Activated CD8-positive, alpha-beta T cell treated with anti-CD3 and anti-CD28 coated beads for 36 hours (primary cell): ENCODE measurements at regions not wholly inside any gene's neighbourhood (a gene's known extent, or its start where the extent isn't known, plus 50 kb on each side); places are given as distances from the start of the nearest gene placed in this dataset.
"Not testable (repeated sequence)": the region's sequence is repeated elsewhere in the genome, so short reads cannot be mapped to it uniquely, and the experiment has no call there.

ENCODE experiments used
- ATAC-seq: fragments of 200-7000 bp; cut with Tn5 transposase; one replicate; pipeline ENCODE4 v1.10.0; 2021; ENCODE audit warnings: mild to moderate bottlenecking, moderate library complexity
- CTCF ChIA-PET: fragments of 350-600 bp; sonication (Branson Sonifier 250); formaldehyde crosslinking; loops from one replicate; lab custom pipeline; 2021; ENCODE audit warnings: antibody characterized with exemption; lab: Charles Lee
- POLR2A ChIA-PET: fragments of 350-600 bp; sonication (Branson Sonifier 250); formaldehyde crosslinking; loops from one replicate; lab custom pipeline; 2021; ENCODE audit warnings: antibody characterized with exemption; lab: Charles Lee
- DNase-seq: peaks from one replicate; pipeline ENCODE4 v3.0.0-alpha.2; 2020
- H3K27ac Mint-ChIP-seq: one replicate; pipeline ENCODE4 v1.8.0; 2021; ENCODE audit warnings: mild to moderate bottlenecking, mixed read lengths
- H3K27me3 Mint-ChIP-seq: one replicate; pipeline ENCODE4 v1.8.0; 2021; ENCODE audit warnings: mixed read lengths
- H3K36me3 Mint-ChIP-seq: one replicate; pipeline ENCODE4 v1.8.0; 2021; ENCODE audit warnings: low read depth, mixed read lengths
- H3K4me1 Mint-ChIP-seq: one replicate; pipeline ENCODE4 v1.8.0; 2021; ENCODE audit warnings: low read depth, mixed read lengths
- H3K4me3 Mint-ChIP-seq: one replicate; pipeline ENCODE4 v1.8.0; 2021; ENCODE audit warnings: mild to moderate bottlenecking, moderate library complexity, mixed read lengths
- H3K9me3 Mint-ChIP-seq: one replicate; pipeline ENCODE4 v1.8.0; 2021; ENCODE audit warnings: mixed read lengths
- CTCF ChIP-seq: fragments of 200-600 bp; IDR thresholded peaks from one replicate; pipeline ENCODE4 v1.8.0; 2022; ENCODE audit warnings: antibody characterized with exemption, mild to moderate bottlenecking
- intact Hi-C: fragments of 100-400 bp; cut with micrococcal nuclease; formaldehyde crosslinking; loops from one replicate; pipeline ENCODE4 v1.10.0; 2022

GRCh38 chr2:34147780-34148179, 548.7 kb upstream of the FAM98A start:
- POLR2A ChIA-PET, result no interaction called here
- H3K36me3 Mint-ChIP-seq, result no peaks in the 10 kb centered on the region
- H3K27ac Mint-ChIP-seq, result no peak overlapping the region
- peaks cover 2% of the 10 kb centered on the region for H3K9me3 Mint-ChIP-seq
- H3K4me3 Mint-ChIP-seq, result no peak overlapping the region
- DNase-seq (no peak), ATAC-seq (no peak)
- no peaks in the 10 kb centered on the region for H3K4me1 Mint-ChIP-seq
- CTCF ChIA-PET, result no interaction called here
- H3K27me3 Mint-ChIP-seq, result no peaks in the 10 kb centered on the region
- TF ChIP-seq CTCF, result no peak
- intact Hi-C loops, result no loop called here

GRCh38 chr2:34143149-34143548, 544.0 kb upstream of the FAM98A start:
- no peak overlapping the region for H3K4me3 Mint-ChIP-seq
- H3K4me1 Mint-ChIP-seq, result no peaks in the 10 kb centered on the region
- no peaks in the 10 kb centered on the region for H3K9me3 Mint-ChIP-seq
- H3K27me3 Mint-ChIP-seq, result no peaks in the 10 kb centered on the region
- POLR2A ChIA-PET, result interaction anchor here (0.6 kb wide), 1 partner anchor 1148 kb away, joined by 3 read pairs; no protein-coding TSS in a partner anchor
- DNase-seq, result no peak
- ATAC-seq, result no peak
- CTCF ChIA-PET, result no interaction called here
- no peak for TF ChIP-seq CTCF
- no peak overlapping the region for H3K27ac Mint-ChIP-seq
- H3K36me3 Mint-ChIP-seq, result no peaks in the 10 kb centered on the region
- intact Hi-C loops, result no loop called here

- H3K4me1 Mint-ChIP-seq, DNase-seq, ATAC-seq, H3K4me3 Mint-ChIP-seq, H3K36me3 Mint-ChIP-seq, H3K27ac Mint-ChIP-seq, H3K27me3 Mint-ChIP-seq, CTCF ChIA-PET, H3K9me3 Mint-ChIP-seq, intact Hi-C loops: not testable (repeated sequence)
- POLR2A ChIA-PET, result interaction anchor here (0.6 kb wide), 1 partner anchor 1148 kb away, joined by 3 read pairs; no protein-coding TSS in a partner anchor
Measured at GRCh38 chr2:34142531-34143008, 543.5 kb upstream of the FAM98A start.

GRCh38 chr2:34133065-34133464, 534.0 kb upstream of the FAM98A start:
- ATAC-seq, H3K36me3 Mint-ChIP-seq, H3K4me3 Mint-ChIP-seq, H3K27me3 Mint-ChIP-seq, H3K27ac Mint-ChIP-seq, DNase-seq, H3K9me3 Mint-ChIP-seq, CTCF ChIA-PET, POLR2A ChIA-PET, intact Hi-C loops, H3K4me1 Mint-ChIP-seq: not testable (repeated sequence)

DNA sequence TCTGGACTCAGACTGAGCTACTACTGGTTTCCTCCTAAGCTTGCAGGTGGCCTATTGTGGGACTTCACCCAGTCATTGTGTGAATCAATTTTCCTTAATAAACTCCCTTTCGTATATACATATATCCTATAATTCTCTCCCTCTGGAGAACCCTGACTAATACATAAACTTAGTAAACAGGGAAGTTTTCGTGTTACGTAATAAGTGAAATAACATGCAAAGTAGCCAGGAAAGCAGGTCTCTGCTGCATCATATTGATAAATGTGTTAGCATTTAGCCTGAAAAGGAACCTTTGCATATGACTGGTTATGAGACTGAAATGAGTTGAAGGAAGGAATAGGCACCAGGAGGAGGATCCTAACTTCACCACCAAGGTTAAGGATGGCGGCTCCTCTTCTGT, 527.2 kb upstream of the FAM98A start:
- no peak overlapping the region for H3K4me3 Mint-ChIP-seq
- peaks cover 4% of the 10 kb centered on the region for H3K9me3 Mint-ChIP-seq
- H3K4me1 Mint-ChIP-seq, result no peaks in the 10 kb centered on the region
- H3K27me3 Mint-ChIP-seq, result no peaks in the 10 kb centered on the region
- ChIA-PET CTCF (no interaction called here), POLR2A (no interaction called here)
- no peak overlapping the region for H3K27ac Mint-ChIP-seq
- DNase-seq (no peak), ATAC-seq (no peak)
- no peaks in the 10 kb centered on the region for H3K36me3 Mint-ChIP-seq
- intact Hi-C loops, result no loop called here
- no peak for TF ChIP-seq CTCF

- TF ChIP-seq CTCF, result no peak
- Mint-ChIP-seq H3K27ac (no peak overlapping the region), H3K36me3 (no peaks in the 10 kb centered on the region), H3K4me3 (no peak overlapping the region), H3K9me3 (peaks cover 4% of the 10 kb centered on the region), H3K27me3 (peaks cover 3% of the 10 kb centered on the region), H3K4me1 (no peaks in the 10 kb centered on the region)
- intact Hi-C loops, result no loop called here
- ChIA-PET CTCF (no interaction called here), POLR2A (no interaction called here)
- DNase-seq (no peak), ATAC-seq (no peak)
Measured at GRCh38 chr2:34123996-34124785, 525.1 kb upstream of the FAM98A start.
